Upper lobe of left lung (tissue), 4 donors: ENCODE measurements at regions not wholly inside any gene's neighbourhood (a gene's known extent, or its start where the extent isn't known, plus 50 kb on each side); places are given as distances from the start of the nearest gene placed in this dataset.

Experiments
- CTCF ChIP-seq, 6 experiments: fragments of 450-650 bp in 4 of 6; fragments of 200-600 bp in 2 of 6; sonication (generic) in 2 of 6; IDR thresholded peaks; one replicate each; pipeline ENCODE4 v1.5.1; 2016 to 2019; ENCODE audit warnings: antibody characterized with exemption in 6 of 6
- POLR2A ChIP-seq, 4 donors: fragments of 450-650 bp; IDR thresholded peaks; one replicate each; pipeline ENCODE4 v1.5.1; 2016 to 2017; ENCODE audit warnings: antibody characterized with exemption in 4 of 4, mild to moderate bottlenecking in 2 of 4

- no peak for TF ChIP-seq CTCF (IDR thresholded peaks at IDR 0.05)
- no peak for TF ChIP-seq POLR2A (IDR thresholded peaks at IDR 0.05)
Measured at GRCh38 chr5:111563031-111563822, 50.9 kb upstream of the STARD4 start.
